ENCODE measurements at regions not wholly inside any gene's neighbourhood (a gene's known extent, or its start where the extent isn't known, plus 50 kb on each side); places are given as distances from the start of the nearest gene placed in this dataset.
A peak's percentile ranks its signal among the peaks of the same experiment; 100 is the strongest.

DNA sequence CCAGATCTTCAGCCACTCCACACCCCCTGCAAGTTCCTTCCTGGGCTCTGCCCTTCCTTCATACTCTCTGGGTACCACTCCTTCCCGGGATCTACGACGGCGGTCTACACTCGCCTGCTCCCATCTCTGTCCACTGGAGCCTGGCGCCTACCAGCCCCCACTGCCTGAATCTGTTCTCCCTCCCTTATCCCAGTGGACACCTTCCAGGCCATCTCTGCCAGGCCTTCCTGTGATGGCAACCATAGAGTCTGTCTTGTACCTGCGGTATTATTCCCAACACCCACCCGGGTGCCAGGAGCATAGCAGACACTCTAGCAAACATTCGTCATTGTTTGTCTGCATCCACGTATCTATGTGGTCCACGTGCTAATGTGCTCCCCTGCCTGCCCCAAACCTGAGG, 140.9 kb downstream of the ZFP36L2 start:
- CTCF ChIA-PET = interaction anchor here (1.2 to 1.6 kb wide), 7 partner anchors 8 to 141 kb away, joined by 3 to 13 read pairs (median 4); partner anchors contain the start of gene ZFP36L2
- intact Hi-C loops (cut with micrococcal nuclease) = no loop called here

More for the DNA sequence above, 140.9 kb downstream of the ZFP36L2 start:
- Histone ChIP-seq H3K9me3 (replicated peaks; ENCODE audit: control insufficient read depth, insufficient read depth, low read length) (no peaks in the 10 kb centered on the region), H3K4me1 (ENCODE audit: control insufficient read depth, extremely low read depth, insufficient read depth, low read length) (peaks cover 44% of the 10 kb centered on the region), H3K79me2 (ENCODE audit: control insufficient read depth, insufficient read depth, low read length) (no peaks in the 10 kb centered on the region), H3K36me3 (ENCODE audit: control insufficient read depth in 2 of 2, extremely low read depth in 1 of 2, insufficient read depth in 2 of 2, low read length in 2 of 2) (no peaks in the 10 kb centered on the region), H3K9ac (replicated peaks; ENCODE audit: extremely low read depth, insufficient read depth, low read length) (no peak overlapping the region), H3K27ac (ENCODE audit: insufficient read depth, low read depth, low read length) (peak overlapping the region; percentile 87), H2AFZ (ENCODE audit: low read depth, low read length) (no peak overlapping the region), H3K4me3 (replicated peaks in 1 of 3; ENCODE audit: insufficient read depth in 1 of 3, low read depth in 1 of 3, low read length in 3 of 3) (no peak overlapping the region), H3K9me1 (replicated peaks; ENCODE audit: control insufficient read depth, extremely low read depth, insufficient read depth, low read length) (no peaks in the 10 kb centered on the region), H3K4me2 (ENCODE audit: insufficient read depth, low read length) (no peak overlapping the region), H4K20me1 (replicated peaks; ENCODE audit: control insufficient read depth, extremely low read depth, insufficient read depth, low read length) (no peaks in the 10 kb centered on the region), H3K27me3 (ENCODE audit: control insufficient read depth in 2 of 2, insufficient read depth in 2 of 2, low read length in 2 of 2) (no peaks in the 10 kb centered on the region)
- FAIRE-seq = no peak
- no peak for TF ChIP-seq CTCF (IDR thresholded peaks at IDR 0.05; ENCODE audit: extremely low read depth in 1 of 2, insufficient read depth in 1 of 2, low read depth in 1 of 2, low read length in 2 of 2)
- no peak for TF ChIP-seq MYC (IDR thresholded peaks at IDR 0.05; ENCODE audit: low read depth, low read length)
- no peak for TF ChIP-seq POLR2A (IDR thresholded peaks at IDR 0.05; ENCODE audit: low read depth, low read length)
- no peak for TF ChIP-seq EZH2 (IDR thresholded peaks at IDR 0.05; ENCODE audit: borderline replicate concordance, low read depth, low read length, severe bottlenecking)
- TF ChIP-seq POLR2AphosphoS5 (IDR thresholded peaks at IDR 0.05; ENCODE audit: insufficient read depth, low read depth, low read length) = no peak
- TF ChIP-seq JUN (IDR thresholded peaks at IDR 0.05; ENCODE audit: borderline replicate concordance, insufficient read depth, insufficient read length, low read depth) = no peak
- TF ChIP-seq, protein P1, sequence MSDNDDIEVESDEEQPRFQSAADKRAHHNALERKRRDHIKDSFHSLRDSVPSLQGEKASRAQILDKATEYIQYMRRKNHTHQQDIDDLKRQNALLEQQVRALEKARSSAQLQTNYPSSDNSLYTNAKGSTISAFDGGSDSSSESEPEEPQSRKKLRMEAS (IDR thresholded peaks at IDR 0.05; ENCODE audit: insufficient read depth, insufficient read length) = no peak
- no peak for DNase-seq (ENCODE audit: low read depth, low spot score)
- POLR2A ChIA-PET = interaction anchor here (1.0 to 1.5 kb wide), 2 partner anchors 28 to 44 kb away, joined by 3 to 5 read pairs; no protein-coding TSS in a partner anchor
- no TSS peak for BruUV-seq (replicated peaks)
- dilution Hi-C loops (cut with MboI; ENCODE audit: extremely low pct_ligation_motif_present, low sequenced_read_pairs) = no loop called here

Data from endothelial cell of umbilical vein (primary cell).